NK-92 treated with Interleukin-12 subunit alpha and Interleukin-12 subunit beta, amount 100 ng/mL, for 24 hours (cell line): ENCODE measurements at regions not wholly inside any gene's neighbourhood (a gene's known extent, or its start where the extent isn't known, plus 50 kb on each side); places are given as distances from the start of the nearest gene placed in this dataset.
"Not testable (repeated sequence)": the region's sequence is repeated elsewhere in the genome, so short reads cannot be mapped to it uniquely, and the experiment has no call there.

Experiments
- DNase-seq: peaks from one replicate; lab custom pipeline; 2025; lab: John Stamatoyannopoulos, UW

DNA sequence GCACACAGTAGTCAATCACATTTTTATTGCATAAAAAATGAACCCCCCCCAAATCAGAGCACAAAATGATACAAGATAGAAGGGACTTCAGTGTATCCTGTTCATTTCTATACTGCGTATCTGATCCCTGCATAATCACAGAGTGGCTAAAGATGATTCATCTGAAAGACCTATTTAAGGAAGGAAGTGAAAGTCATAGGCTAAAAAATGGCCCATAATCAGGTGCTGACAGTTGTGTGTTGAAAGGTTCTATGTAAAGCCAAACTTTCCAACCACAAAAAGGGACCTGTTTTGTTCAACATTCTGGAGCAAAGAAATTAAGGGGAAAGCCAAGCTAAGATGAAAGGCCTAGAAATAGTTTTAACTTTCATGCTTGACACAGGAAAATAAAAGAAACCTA, 147.8 kb upstream of the ATP2B1 start:
- DNase-seq: no peak

DNA sequence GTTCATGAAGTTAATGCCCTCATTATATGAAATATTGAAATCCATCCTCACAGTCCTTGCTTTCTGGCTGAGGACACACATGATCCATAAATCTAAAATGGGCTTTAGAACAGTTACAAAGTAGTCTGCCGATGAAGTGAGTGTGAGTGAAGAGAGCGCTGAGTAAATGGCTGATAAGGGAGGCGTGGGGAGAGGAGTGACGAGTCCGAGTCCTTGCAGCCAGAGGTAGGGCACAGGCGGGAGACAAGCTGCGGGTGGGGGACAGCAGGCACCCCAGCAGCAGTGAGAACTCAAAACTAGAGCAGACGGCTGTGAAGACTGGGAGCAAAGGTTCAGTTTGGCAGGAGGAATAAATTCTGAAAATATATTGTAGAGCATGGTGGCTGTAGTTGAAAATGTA, 140.1 kb upstream of the ATP2B1 start:
- no peak for DNase-seq

DNA sequence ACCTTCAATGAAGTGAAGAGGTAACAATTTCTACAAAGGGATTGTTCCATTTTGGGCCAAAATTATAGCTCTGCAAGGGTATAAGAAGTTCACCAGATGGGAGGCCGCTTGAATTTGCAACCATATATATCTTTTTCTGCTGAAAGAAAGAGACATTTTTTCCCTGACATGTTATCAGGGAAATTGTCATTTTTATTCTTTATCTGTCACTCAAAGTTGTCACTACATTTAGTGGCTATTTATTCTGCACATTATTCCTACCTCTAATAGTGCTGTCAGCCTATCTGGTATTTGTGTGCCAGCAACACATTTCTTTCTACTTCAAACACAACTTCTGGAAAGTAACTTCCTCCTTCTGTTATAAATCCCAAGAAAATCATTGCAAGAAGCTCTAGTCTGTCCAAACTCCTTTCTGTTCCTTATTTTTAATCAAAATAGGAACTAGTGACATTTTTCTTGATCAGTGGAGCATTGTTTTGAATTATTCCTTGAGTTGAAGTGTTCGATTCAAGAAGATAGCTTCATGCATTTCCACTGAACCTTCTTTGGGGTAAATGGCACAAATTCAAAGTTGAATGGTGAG, 137.9 kb upstream of the ATP2B1 start:
- DNase-seq: no peak

DNA sequence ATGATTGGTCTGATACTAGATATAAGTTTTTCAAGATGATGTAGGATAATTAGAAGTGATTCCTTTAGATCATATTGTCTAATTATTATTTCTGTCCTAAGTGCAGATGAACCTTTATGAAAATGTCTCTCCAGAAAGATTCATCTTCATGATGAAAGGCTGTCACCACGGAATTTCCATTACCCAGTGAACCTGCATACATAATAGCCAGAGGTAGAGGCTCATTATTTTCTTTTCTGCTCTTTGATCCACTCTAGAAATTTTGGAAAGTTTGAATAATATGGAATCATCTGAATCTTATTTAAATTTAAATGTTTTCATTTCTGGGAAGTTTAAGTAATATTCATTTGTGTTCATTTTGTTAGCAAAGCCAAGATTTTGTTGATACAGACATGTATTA, 137.1 kb upstream of the ATP2B1 start:
- DNase-seq: no peak

DNA sequence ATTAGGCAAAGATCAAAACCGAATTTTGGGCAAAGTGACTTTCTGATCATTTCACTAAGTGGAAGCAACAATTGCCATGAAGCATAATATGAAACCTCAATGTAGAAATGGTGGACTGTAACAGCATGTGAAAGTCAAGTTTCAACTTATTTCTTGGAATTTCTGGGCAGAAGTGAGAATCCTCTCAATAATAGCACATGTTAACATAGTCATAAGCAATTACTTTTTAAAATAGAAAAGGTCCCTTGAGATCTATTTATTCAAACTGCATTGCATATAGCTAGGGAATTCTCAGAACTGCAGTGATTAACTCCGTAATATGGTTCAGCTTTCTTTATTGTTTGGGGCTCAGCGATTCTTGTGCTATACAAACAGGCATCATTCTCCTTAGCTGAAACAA, 136.7 kb upstream of the ATP2B1 start:
- DNase-seq: no peak

DNA sequence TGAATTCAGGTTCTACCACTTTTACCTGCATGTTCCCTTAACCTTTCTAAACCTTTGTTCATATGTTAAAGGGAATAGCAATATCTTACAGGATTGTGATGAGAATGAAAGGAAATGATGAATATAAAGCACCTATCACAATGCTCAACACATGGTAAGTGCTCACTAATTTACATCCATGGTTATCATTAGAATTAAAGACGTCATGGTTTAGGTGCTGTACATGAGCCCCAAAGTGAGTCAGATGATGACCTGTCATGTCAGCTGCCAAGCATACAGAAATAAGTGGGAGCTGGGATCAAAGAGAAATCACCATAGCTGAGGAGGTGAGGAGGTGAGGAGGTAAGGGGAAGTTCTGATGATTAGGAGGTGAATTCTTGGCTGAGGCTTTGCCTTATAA, 135.9 kb upstream of the ATP2B1 start:
- DNase-seq: no peak

DNA sequence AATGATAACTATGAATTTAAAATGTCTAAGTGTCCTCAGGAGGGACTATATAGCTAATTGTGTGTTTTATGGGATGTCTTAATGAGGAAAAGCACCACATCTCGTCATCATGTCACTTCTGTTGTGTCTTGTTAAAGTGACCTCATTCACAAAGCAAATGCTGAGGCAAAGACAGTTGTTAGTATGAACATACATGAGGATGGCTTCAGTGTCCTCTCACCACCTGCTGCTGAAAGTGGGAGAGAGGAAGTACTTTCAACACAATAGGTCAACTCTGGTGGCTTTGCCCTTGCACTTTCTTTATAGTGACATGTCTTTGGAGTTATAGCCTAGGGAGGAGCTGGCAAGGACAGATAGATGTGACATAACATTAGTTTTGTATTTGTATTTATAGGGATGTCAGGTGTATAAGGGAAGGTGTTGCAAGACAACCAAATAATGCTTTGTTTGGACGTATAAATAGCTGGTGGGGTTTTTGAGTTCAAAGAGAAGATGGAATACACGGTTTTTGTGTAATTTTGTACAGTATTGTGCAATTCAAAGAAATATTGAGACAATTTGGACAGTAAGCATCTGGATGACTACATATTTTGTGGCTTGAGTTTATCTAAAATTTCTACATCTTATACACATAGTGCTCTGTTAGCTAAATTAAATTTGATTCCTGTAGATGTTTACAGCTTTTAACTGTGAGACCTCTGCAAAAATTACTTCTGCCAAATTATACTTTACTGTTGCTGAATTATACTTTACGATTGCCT, 131.7 kb upstream of the ATP2B1 start:
- DNase-seq: no peak

DNA sequence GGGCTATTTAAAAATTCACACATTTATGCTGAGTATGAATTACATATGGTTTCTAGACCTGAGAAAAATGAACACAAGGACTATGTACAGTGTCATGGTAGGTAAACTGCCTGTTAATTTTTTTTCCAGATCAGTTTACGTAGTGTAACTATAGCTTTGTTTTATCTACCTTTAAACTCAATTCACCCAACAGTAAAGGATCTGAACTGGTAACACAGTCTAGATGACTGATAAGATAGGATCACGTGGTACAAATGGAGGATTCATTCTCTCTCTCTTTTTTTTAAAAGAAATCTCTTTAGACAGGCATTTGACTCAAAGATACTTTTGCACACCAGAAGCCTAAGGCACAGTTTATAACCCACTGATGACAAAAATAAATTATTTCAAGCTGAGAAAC, 130.8 kb upstream of the ATP2B1 start:
- DNase-seq: no peak

DNA sequence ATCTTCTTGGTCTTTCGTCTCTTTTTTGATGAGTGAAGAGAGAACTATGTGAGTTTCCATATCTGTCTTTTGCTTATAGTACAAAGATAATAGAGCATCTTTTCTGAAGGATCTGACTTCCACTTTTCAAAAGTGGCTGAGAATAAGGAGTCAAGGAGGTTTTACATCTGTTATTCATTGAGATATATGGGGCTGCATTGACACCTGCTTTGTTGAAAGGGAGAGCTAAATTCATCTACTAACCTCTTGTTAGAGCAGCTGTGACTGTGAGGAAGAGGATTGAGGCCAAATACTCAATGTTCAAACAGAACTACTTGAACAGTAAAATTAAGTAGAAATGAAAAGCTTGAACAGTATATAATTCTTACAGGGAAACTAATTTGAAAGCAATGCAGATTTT, 130.2 kb upstream of the ATP2B1 start:
- DNase-seq: no peak

DNA sequence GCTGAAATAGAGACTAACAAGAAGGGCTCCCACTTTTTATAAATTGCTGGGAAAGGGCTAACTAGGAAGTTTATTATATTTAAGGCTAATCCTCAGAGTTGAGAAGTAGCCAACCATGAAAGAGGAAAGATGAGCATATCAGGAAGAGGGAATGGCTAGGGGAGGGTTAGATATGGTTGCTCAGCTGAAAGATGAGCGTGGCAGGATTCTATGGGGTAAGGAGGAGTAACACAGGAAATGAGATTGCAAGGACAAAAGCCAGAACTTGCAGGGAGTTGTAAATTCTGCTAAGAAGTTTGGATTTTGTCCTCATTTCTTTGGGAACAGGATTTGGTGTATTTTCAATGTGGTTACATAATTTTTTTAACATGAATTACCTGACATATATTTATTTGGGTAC, 127.4 kb upstream of the ATP2B1 start:
- no peak for DNase-seq

DNA sequence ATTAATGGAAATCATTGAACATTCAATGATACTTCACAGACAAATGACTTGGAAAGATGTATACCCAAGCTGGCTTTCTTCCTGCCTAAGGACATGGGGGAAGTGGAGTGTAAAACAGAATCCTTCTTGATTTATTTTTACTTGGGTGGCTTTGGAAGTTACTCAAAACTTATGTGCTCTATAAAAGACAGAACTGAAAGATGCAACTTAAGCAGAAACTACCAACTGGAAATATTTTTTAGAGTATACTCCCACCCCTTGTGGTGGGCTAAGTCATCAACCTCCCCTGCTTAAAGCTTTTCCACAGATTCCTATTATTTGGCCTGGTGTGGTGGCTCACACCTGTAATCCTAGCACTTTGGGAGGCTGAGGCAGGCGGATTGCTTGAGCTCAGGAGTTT, 126.0 kb upstream of the ATP2B1 start:
- no peak for DNase-seq

DNA sequence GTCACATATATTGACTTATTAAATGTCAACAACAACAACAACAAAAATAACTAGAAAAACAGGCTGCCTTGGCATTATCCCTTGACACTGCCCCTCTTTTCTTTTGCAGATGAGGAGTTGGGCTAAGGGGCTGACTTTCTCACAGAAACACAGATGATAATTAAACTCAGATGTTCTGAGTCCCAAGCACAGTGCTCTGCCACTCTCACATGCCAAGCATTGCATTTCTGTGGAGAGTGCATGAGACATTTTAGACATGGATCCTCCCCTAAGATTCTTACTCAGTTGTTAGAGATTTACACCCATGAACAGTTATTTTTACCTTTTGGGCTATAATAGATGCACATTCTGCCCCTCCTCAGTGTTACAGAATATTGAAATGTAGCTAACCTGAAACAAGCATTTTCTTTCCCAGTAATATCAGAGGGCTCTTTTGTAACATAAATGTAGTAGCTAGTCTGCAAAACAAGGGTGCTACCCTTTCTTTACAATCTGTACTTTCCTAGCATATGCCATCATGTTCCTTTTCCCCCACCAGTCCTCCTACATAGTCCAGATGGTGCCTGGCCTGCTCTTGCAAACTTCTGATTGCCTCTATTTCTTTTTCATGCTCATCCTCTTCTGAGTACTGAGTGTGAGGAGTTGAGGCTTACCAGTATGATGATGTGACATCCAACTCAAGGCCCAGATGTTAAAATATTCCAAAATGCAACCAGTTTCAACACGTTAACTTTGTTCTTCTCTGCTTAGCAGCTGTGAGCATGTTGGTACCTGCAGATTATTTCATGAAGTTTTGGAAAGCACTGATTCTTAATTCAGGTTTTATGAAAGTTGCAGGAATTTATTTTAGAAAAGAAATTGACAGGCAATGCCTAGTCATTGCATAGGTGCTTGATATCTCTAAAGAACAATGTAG, 125.0 kb upstream of the ATP2B1 start:
- no peak for DNase-seq

DNA sequence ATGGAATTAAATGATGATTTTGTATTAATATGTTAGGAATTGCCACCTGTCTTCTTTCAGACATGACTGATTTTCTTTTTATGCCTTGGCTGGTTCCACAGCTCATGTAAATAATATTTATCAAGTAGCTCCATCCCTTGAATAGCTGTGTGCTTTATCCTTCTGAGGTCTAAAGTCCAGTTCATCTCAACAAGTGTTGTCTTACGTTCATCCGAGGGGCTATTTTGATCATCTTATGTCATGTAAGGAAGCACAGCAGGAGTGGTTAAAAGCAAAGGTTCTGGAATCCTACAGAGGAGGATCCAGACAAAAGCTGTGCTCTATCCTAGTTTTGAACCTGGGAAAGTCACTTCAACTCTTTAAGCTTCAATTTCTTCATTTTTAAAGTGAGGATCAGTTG, 123.7 kb upstream of the ATP2B1 start:
- DNase-seq: no peak

DNA sequence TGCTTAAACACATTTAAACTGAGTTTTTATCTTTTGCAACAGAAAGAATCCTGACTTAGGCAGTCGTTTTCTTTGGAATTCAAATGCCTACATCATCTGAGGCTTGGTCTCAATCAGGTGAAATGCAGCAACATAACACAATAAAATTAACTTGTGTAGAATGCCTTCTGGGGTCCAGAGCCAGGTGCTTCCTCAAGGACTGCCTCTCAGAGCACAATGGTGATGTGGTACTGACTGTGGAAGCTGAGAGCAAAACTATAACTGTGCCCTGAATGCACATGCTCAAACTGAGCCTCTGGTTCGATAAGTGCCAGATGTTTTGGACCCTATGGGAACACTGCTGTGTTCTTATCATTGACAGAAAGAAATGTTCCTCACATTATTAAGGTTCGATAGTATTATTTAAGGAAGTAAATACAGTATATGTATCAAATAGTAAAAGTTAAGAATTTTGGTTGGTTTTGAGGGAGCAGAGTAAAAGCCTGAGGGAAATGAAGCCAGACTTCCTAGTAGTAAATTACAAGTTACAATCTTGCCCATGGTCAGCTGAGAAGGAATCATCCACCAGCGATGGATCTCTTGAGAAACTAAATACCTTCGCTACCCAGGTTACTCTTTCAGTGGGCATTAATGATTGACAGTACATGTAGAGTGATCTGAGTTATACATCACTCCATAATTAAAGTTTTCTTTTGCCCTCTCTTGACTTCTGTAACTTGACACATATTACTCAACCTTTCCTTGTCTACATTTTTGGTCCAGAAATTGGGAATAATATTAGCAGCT, 122.9 kb upstream of the ATP2B1 start:
- no peak for DNase-seq

DNA sequence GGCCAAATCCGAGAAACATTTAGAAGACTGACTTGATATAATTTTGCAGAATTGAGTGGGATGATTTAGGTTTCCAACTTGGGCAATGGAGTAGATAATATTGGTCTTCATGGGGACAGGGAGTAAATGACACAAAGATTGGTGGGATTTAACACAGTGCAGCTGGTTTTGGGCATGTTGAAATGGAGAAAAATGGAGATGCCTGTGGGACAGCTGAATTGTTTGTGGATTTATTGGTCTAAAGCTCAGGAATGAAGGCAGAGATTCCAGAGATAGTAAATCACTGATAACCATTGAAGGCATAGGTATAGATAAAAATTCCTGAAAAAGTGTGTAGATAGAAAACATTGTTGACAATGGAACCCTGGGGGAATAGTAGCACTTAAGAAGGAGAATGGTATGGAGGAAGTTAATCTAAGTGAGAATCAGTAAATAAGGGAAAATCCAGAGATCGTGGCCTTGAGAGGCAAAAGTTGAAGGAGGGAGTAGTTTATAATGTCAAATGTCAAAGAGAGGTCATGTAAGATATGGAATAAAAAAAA, 120.9 kb upstream of the ATP2B1 start:
- DNase-seq: no peak

DNA sequence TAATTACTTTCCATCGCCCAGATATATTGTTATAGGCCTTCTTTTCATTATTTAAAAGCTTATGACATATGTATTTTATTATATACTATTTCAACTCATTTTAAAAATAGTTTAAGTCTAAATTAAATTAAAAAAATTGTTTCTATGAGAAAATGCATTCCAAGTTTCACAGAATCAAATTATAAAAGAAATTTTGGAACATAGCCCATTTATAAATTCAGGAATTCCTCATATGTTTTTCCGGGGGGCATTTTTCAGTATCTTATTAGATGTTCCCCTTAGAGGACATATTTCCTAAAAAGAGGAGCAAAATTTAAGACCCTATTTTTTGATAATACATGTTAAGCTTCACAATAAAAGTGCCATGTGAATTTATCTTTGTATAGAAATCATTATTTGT, 119.9 kb upstream of the ATP2B1 start:
- DNase-seq: no peak

DNA sequence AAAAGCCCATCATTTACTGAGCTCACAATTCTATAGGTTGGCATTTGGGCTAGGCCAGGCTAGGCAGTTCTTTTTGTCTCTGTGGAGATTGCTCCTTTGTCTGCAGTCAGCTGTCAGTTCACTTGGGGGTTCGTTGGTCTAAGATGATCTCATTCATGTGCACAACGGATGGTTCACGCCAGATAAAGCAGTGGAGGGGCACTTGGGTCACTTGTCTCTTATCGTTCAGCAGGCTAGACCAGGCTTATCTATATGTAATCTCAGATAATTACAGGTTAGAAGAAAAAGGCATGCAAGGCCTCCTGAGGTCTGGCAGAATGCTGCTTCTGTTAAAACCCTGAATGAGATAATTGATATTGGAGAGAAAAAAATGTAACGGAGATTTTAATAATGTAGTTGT, 119.0 kb upstream of the ATP2B1 start:
- DNase-seq: no peak

DNA sequence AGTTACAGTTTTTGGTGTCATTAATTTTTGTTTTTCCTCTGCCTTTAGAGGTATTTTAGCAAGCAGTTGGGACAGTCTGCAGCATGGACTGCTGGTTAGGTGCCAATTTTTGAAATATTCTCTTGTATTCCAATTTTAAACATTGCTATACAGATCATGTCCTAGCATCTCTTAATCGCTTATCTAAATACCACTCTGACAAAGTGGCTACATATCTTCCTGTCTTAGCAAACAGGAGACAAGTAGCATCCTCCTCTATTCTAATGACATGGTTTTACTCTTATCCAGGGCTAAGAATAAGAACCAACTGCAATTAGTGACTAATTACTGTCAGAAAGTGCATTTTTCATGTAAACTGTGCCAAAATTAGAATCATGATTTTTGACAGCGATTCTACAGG, 117.8 kb upstream of the ATP2B1 start:
- no peak for DNase-seq

DNA sequence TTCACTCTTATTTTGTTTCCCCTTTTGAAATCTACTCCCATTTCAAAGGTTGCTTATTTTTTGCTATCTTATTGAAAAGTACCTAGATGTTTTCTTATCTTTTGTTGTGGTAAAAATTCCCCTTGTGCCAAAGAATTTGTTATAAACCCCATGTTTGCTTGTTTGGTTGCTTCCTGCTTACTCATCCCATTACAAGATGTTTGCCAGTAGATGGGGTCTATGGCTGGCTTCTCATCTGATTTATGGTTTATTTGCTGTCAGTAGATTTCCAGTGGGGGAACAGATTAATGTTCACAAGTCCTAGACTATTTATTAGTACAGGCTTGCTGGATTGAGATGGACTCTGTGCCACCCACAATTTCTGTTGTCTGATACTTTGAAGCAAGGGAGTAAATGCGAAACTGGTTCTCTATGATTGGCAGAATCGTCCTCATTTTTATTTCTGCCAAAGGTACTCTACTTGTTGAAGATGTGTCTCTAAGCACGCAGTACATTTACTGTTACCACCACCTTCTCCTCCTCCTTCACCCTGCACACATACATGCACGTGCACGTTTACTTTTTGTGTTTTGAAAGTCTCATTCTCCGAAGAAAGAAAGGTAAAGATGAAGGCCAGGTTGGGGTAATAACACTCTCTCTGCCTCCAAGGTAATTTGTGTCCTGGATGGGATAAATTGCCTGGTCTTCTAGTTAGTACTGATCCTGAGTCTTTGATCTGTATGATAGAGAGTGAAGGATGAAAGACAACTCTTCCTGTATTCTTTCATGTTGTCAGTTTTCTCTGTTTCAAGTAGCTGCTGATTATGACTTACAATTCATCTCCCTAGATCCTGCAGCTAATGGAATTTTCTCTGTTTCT, 117.2 kb upstream of the ATP2B1 start:
- DNase-seq: no peak

DNA sequence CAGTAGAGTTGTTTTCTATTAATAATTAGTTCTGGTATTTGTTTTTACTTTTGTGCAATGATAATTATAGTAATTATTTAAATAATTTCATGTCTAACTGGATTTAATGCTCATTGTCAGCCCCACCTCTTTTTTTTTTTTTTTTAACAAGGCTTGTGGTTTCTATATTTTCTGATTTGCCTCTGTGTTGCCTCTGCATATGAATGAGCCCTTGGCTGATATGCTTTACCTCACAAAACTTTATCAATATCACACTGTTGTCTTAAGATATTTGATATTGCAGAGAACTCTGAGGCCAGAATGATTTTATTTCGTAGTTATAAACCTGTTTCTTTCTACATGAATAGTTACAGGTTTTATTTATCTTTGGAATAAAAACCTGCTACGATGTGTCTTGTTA, 116.2 kb upstream of the ATP2B1 start:
- DNase-seq: no peak

DNA sequence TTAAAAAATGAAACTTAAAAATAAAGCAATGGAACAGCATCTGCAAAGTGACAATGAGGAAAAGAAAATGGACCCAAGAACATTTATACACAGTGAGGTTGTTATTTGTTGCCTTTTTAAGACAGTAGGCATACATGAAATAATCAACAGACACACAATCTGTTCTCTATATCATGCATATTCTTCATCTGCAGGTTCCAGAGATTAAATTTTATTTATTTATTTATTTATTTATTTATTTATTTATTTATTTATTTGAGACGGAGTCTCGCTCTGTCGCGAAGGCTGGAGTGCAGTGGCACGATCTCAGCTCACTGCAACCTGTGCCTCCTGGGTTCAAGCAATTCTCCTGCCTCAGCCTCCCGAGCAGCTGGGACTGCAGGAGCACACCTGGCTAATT, 114.4 kb upstream of the ATP2B1 start:
- DNase-seq: not testable (repeated sequence)
